ENCODE measurements at regions not wholly inside any gene's neighbourhood (a gene's known extent, or its start where the extent isn't known, plus 50 kb on each side); places are given as distances from the start of the nearest gene placed in this dataset.

GRCh38 chr9:90511711-90512110 is 130.9 kb downstream of the DIRAS2 start:
- DNase-seq (ENCODE audit: low read depth, low spot score) = no peak
- POLR2A ChIA-PET = no interaction called here
- TF ChIP-seq CTCF (IDR thresholded peaks at IDR 0.05; ENCODE audit: low read depth, low read length) = no peak
- Histone ChIP-seq H3K27me3 (ENCODE audit: control insufficient read depth, insufficient read depth, low read length) (no peaks in the 10 kb centered on the region), H3K4me3 (ENCODE audit: low read depth, low read length) (no peak overlapping the region), H3K9me3 (ENCODE audit: control insufficient read depth, insufficient read depth, low read length) (no peaks in the 10 kb centered on the region), H3K27ac (ENCODE audit: low read depth, low read length) (no peak overlapping the region)
- CTCF ChIA-PET = no interaction called here

GRCh38 chr9:90514877-90515276 is 127.7 kb downstream of the DIRAS2 start:
- POLR2A ChIA-PET = no interaction called here
- TF ChIP-seq CTCF (IDR thresholded peaks at IDR 0.05; ENCODE audit: low read depth, low read length) = no peak

GRCh38 chr9:90515510-90515909 is 127.1 kb downstream of the DIRAS2 start:
- Histone ChIP-seq H3K9me3 (ENCODE audit: control insufficient read depth, insufficient read depth, low read length) (no peaks in the 10 kb centered on the region), H3K4me3 (ENCODE audit: low read depth, low read length) (no peak overlapping the region), H3K27me3 (ENCODE audit: control insufficient read depth, insufficient read depth, low read length) (no peaks in the 10 kb centered on the region), H3K27ac (ENCODE audit: low read depth, low read length) (no peak overlapping the region)
- ChIA-PET POLR2A (no interaction called here), CTCF (no interaction called here)
- no peak for DNase-seq (ENCODE audit: low read depth, low spot score)
- TF ChIP-seq CTCF (IDR thresholded peaks at IDR 0.05; ENCODE audit: low read depth, low read length) = no peak

More at GRCh38 chr9:90514877-90515276, 127.7 kb downstream of the DIRAS2 start:
- no peak for DNase-seq (ENCODE audit: low read depth, low spot score)
- no peak overlapping the region for H3K4me3 ChIP-seq (ENCODE audit: low read depth, low read length)
- CTCF ChIA-PET = no interaction called here
- H3K27ac ChIP-seq (ENCODE audit: low read depth, low read length) = no peak overlapping the region
- H3K27me3 ChIP-seq (ENCODE audit: control insufficient read depth, insufficient read depth, low read length) = no peaks in the 10 kb centered on the region
- no peaks in the 10 kb centered on the region for H3K9me3 ChIP-seq (ENCODE audit: control insufficient read depth, insufficient read depth, low read length)

GRCh38 chr9:90517103-90517502 is 125.5 kb downstream of the DIRAS2 start:
- CTCF ChIA-PET = no interaction called here
- POLR2A ChIA-PET = no interaction called here
- no peaks in the 10 kb centered on the region for H3K9me3 ChIP-seq (ENCODE audit: control insufficient read depth, insufficient read depth, low read length)
- H3K27me3 ChIP-seq (ENCODE audit: control insufficient read depth, insufficient read depth, low read length) = no peaks in the 10 kb centered on the region
- no peak for TF ChIP-seq CTCF (IDR thresholded peaks at IDR 0.05; ENCODE audit: low read depth, low read length)
- DNase-seq (ENCODE audit: low read depth, low spot score) = no peak
- no peak overlapping the region for H3K27ac ChIP-seq (ENCODE audit: low read depth, low read length)
- H3K4me3 ChIP-seq (ENCODE audit: low read depth, low read length) = no peak overlapping the region

- Histone ChIP-seq H3K27ac (ENCODE audit: low read depth, low read length) (no peak overlapping the region), H3K4me3 (ENCODE audit: low read depth, low read length) (no peak overlapping the region), H3K9me3 (ENCODE audit: control insufficient read depth, insufficient read depth, low read length) (no peaks in the 10 kb centered on the region), H3K27me3 (ENCODE audit: control insufficient read depth, insufficient read depth, low read length) (no peaks in the 10 kb centered on the region)
- POLR2A ChIA-PET = no interaction called here
- no peak for TF ChIP-seq CTCF (IDR thresholded peaks at IDR 0.05; ENCODE audit: low read depth, low read length)
- CTCF ChIA-PET = no interaction called here
- DNase-seq (ENCODE audit: low read depth, low spot score) = no peak
Observed at GRCh38 chr9:90521811-90522570, 120.6 kb downstream of the DIRAS2 start.

Data from AG04450 (cell line).